Left ventricle myocardium inferior (tissue), 1 donor: ENCODE measurements at regions not wholly inside any gene's neighbourhood (a gene's known extent, or its start where the extent isn't known, plus 50 kb on each side); places are given as distances from the start of the nearest gene placed in this dataset.

Experiments used
- DNase-seq: peaks from one replicate; pipeline ENCODE4 v3.0.0-alpha.2; 2020
- H3K27ac ChIP-seq: fragments of 200-600 bp; replicated peaks from 2 replicates; pipeline ENCODE4 v1.8.0; 2021
- H3K27me3 ChIP-seq: fragments of 200-600 bp; 2 replicates; pipeline ENCODE4 v1.8.0; 2021; ENCODE audit warnings: low read depth
- H3K36me3 ChIP-seq: fragments of 200-600 bp; 2 replicates; pipeline ENCODE4 v1.8.0; 2021
- H3K4me1 ChIP-seq: fragments of 200-600 bp; 2 replicates; pipeline ENCODE4 v1.8.0; 2021
- H3K4me3 ChIP-seq: fragments of 200-600 bp; 2 replicates; pipeline ENCODE4 v1.8.0; 2021; ENCODE audit warnings: mild to moderate bottlenecking, moderate library complexity
- H3K9me3 ChIP-seq: fragments of 200-600 bp; replicated peaks from 2 replicates; pipeline ENCODE4 v1.8.0; 2021
- CTCF ChIP-seq: fragments of 200-600 bp; IDR thresholded peaks from 2 replicates; pipeline ENCODE4 v1.8.0; 2021; ENCODE audit warnings: antibody characterized with exemption, mild to moderate bottlenecking, borderline replicate concordance
- intact Hi-C: fragments of 100-400 bp; cut with micrococcal nuclease; formaldehyde crosslinking; loops from one replicate; pipeline ENCODE4 v1.11.0; 2022
- donor health status: DM: no; HTN: yes; CAD: no; lungs with severe emphysema.

- H3K4me3 ChIP-seq = no peak overlapping the region
- H3K9me3 ChIP-seq = no peaks in the 10 kb centered on the region
- no peaks in the 10 kb centered on the region for H3K27me3 ChIP-seq
- intact Hi-C loops = no loop called here
- no peaks in the 10 kb centered on the region for H3K36me3 ChIP-seq
- H3K27ac ChIP-seq = no peak overlapping the region
- DNase-seq = no peak
- H3K4me1 ChIP-seq = no peaks in the 10 kb centered on the region
- no peak for TF ChIP-seq CTCF
Measured at GRCh38 chr2:188813315-188813714, 160.9 kb upstream of the COL3A1 start.

- no peak for DNase-seq
- H3K27ac ChIP-seq = peak overlapping the region; percentile 13
Measured at GRCh38 chr2:188813857-188814256, 160.3 kb upstream of the COL3A1 start.

GRCh38 chr2:188819011-188819410 is 155.2 kb upstream of the COL3A1 start:
- Histone ChIP-seq H3K36me3 (no peaks in the 10 kb centered on the region), H3K4me3 (no peak overlapping the region), H3K9me3 (peaks cover 15% of the 10 kb centered on the region), H3K4me1 (no peaks in the 10 kb centered on the region), H3K27me3 (no peaks in the 10 kb centered on the region), H3K27ac (no peak overlapping the region)
- intact Hi-C loops = no loop called here
- no peak for DNase-seq
- TF ChIP-seq CTCF = no peak

More at GRCh38 chr2:188813857-188814256, 160.3 kb upstream of the COL3A1 start:
- TF ChIP-seq CTCF = no peak
- no peaks in the 10 kb centered on the region for H3K27me3 ChIP-seq
- intact Hi-C loops = no loop called here
- H3K9me3 ChIP-seq = no peaks in the 10 kb centered on the region
- H3K4me3 ChIP-seq = no peak overlapping the region
- H3K36me3 ChIP-seq = no peaks in the 10 kb centered on the region
- H3K4me1 ChIP-seq = no peaks in the 10 kb centered on the region

GRCh38 chr2:188819792-188820191 is 154.4 kb upstream of the COL3A1 start:
- Histone ChIP-seq H3K36me3 (no peaks in the 10 kb centered on the region), H3K4me1 (no peaks in the 10 kb centered on the region), H3K27me3 (no peaks in the 10 kb centered on the region), H3K9me3 (peaks cover 15% of the 10 kb centered on the region), H3K27ac (no peak overlapping the region), H3K4me3 (no peak overlapping the region)
- DNase-seq = no peak
- no peak for TF ChIP-seq CTCF
- intact Hi-C loops = no loop called here

- Histone ChIP-seq H3K27me3 (no peaks in the 10 kb centered on the region), H3K9me3 (peaks cover 15% of the 10 kb centered on the region), H3K27ac (no peak overlapping the region), H3K4me3 (no peak overlapping the region), H3K36me3 (no peaks in the 10 kb centered on the region), H3K4me1 (no peaks in the 10 kb centered on the region)
- DNase-seq = no peak
- no peak for TF ChIP-seq CTCF
- intact Hi-C loops = no loop called here
Measured at GRCh38 chr2:188820576-188820975, 153.6 kb upstream of the COL3A1 start.

- intact Hi-C loops = no loop called here
- Histone ChIP-seq H3K4me3 (no peak overlapping the region), H3K9me3 (peaks cover 18% of the 10 kb centered on the region), H3K27ac (no peak overlapping the region), H3K4me1 (no peaks in the 10 kb centered on the region), H3K27me3 (no peaks in the 10 kb centered on the region), H3K36me3 (no peaks in the 10 kb centered on the region)
- no peak for TF ChIP-seq CTCF
- no peak for DNase-seq
Measured at GRCh38 chr2:188824125-188824524, 150.0 kb upstream of the COL3A1 start.
